GM12878 (cell line): ENCODE measurements at regions not wholly inside any gene's neighbourhood (a gene's known extent, or its start where the extent isn't known, plus 50 kb on each side); places are given as distances from the start of the nearest gene placed in this dataset.

Experiments
- CEBPB ChIP-seq, 2 experiments: fragments of 150-350 bp in 1 of 2; IDR thresholded peaks; 2 replicates each; pipeline ENCODE4 v1.6.1; 2012 to 2014; ENCODE audit warnings: low read depth in 2 of 2, low read length in 2 of 2, borderline replicate concordance in 1 of 2, inconsistent platforms in 1 of 2
- EP300 ChIP-seq, 2 experiments: fragments of 150-350 bp in 1 of 2; IDR thresholded peaks; 2 replicates each; pipeline ENCODE4 v1.6.1; 2011 to 2012; ENCODE audit warnings: low read depth in 2 of 2, low read length in 2 of 2, borderline replicate concordance in 1 of 2, improper control_type of control experiment in 1 of 2, inconsistent platforms in 1 of 2; ENCODE audit not compliant: control insufficient read depth in 1 of 2
- FOXM1 ChIP-seq: IDR thresholded peaks from 2 replicates; pipeline ENCODE4 v1.6.1; 2012; ENCODE audit warnings: low read depth, mild to moderate bottlenecking, inconsistent platforms, low read length, moderate library complexity
- IKZF1 ChIP-seq: fragments of 450-650 bp; conservative IDR thresholded peaks from 2 replicates; pipeline ENCODE4 v1.6.1; 2017; ENCODE audit warnings: antibody characterized with exemption, mild to moderate bottlenecking
- POLR2A ChIP-seq: IDR thresholded peaks from 2 replicates; pipeline ENCODE4 v1.6.1; 2011; ENCODE audit warnings: low read depth, mild to moderate bottlenecking, low read length
- RCOR1 ChIP-seq: conservative IDR thresholded peaks from 2 replicates; pipeline ENCODE4 v1.6.1; 2012; ENCODE audit warnings: low read depth, low read length, improper control_type of control experiment
- YY1 ChIP-seq: IDR thresholded peaks from 2 replicates; pipeline ENCODE4 v1.6.1; 2011; ENCODE audit warnings: low read depth, mild to moderate bottlenecking, low read length
- TF ChIP-seq, protein P1 (sequence below): fragments of 450-650 bp; IDR thresholded peaks from 2 replicates; pipeline ENCODE4 v1.6.1; 2016; ENCODE audit warnings: mild to moderate bottlenecking
- TF ChIP-seq, protein P2 (sequence below): IDR thresholded peaks from 2 replicates; pipeline ENCODE4 v1.6.1; 2012; ENCODE audit warnings: low read depth, low read length, improper control_type of control experiment
- TF ChIP-seq, protein P3 (sequence below), 3 experiments: IDR thresholded peaks in 2 of 3; conservative IDR thresholded peaks in 1 of 3; 2 replicates each; pipeline ENCODE4 v1.5.1; 2011; ENCODE audit warnings: low read depth in 3 of 3, low read length in 3 of 3, mild to moderate bottlenecking in 3 of 3, control low read depth in 2 of 3, moderate library complexity in 2 of 3, inconsistent platforms in 1 of 3, mixed read lengths in 1 of 3; ENCODE audit not compliant: control insufficient read depth in 2 of 3, insufficient read depth in 1 of 3; ENCODE audit errors: extremely low read depth in 1 of 3
- TF ChIP-seq, protein P4 (sequence below): fragments of 450-650 bp; IDR thresholded peaks from 2 replicates; pipeline ENCODE4 v1.6.1; 2017; ENCODE audit warnings: mild to moderate bottlenecking, moderate library complexity
- TF ChIP-seq, protein P5 (sequence below): IDR thresholded peaks from 2 replicates; pipeline ENCODE4 v1.6.1; 2012; ENCODE audit warnings: low read depth, low read length, improper control_type of control experiment

DNA sequence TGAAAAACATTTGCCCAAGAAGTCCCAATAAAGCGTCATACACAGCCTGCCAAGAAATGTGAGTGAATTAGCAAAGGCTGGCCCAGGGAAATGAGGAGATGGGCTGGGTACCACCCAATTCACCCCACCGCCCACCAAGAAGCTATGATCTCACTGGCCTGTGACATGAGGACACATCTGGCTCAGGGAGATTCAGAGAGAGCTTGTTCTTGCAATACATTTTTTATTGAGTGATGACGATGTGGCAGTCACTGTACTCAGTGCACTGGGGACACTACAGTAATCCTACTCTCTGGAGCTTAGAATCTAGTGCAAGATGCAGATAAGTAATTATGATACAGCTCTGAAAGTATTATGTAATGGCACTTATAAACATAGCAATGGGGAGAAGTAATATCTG, 64.6 kb upstream of the IGFBP2 start:
- TF ChIP-seq, protein P1, sequence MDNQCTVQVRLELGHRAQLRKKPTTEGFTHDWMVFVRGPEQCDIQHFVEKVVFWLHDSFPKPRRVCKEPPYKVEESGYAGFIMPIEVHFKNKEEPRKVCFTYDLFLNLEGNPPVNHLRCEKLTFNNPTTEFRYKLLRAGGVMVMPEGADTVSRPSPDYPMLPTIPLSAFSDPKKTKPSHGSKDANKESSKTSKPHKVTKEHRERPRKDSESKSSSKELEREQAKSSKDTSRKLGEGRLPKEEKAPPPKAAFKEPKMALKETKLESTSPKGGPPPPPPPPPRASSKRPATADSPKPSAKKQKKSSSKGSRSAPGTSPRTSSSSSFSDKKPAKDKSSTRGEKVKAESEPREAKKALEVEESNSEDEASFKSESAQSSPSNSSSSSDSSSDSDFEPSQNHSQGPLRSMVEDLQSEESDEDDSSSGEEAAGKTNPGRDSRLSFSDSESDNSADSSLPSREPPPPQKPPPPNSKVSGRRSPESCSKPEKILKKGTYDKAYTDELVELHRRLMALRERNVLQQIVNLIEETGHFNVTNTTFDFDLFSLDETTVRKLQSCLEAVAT, result no peak
- TF ChIP-seq RCOR1 (no peak), POLR2A (no peak), YY1 (no peak), FOXM1 (no peak), EP300 (IDR thresholded peaks at IDR 0.05; ENCODE audit: borderline replicate concordance in 1 of 2, control insufficient read depth in 1 of 2, low read depth in 2 of 2, low read length in 2 of 2) (no peak), CEBPB (IDR thresholded peaks at IDR 0.05; ENCODE audit: borderline replicate concordance in 1 of 2, low read depth in 2 of 2, low read length in 2 of 2) (no peak), IKZF1 (no peak)
- TF ChIP-seq, protein P2, sequence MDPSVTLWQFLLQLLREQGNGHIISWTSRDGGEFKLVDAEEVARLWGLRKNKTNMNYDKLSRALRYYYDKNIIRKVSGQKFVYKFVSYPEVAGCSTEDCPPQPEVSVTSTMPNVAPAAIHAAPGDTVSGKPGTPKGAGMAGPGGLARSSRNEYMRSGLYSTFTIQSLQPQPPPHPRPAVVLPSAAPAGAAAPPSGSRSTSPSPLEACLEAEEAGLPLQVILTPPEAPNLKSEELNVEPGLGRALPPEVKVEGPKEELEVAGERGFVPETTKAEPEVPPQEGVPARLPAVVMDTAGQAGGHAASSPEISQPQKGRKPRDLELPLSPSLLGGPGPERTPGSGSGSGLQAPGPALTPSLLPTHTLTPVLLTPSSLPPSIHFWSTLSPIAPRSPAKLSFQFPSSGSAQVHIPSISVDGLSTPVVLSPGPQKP, result no peak
- TF ChIP-seq, protein P3, sequence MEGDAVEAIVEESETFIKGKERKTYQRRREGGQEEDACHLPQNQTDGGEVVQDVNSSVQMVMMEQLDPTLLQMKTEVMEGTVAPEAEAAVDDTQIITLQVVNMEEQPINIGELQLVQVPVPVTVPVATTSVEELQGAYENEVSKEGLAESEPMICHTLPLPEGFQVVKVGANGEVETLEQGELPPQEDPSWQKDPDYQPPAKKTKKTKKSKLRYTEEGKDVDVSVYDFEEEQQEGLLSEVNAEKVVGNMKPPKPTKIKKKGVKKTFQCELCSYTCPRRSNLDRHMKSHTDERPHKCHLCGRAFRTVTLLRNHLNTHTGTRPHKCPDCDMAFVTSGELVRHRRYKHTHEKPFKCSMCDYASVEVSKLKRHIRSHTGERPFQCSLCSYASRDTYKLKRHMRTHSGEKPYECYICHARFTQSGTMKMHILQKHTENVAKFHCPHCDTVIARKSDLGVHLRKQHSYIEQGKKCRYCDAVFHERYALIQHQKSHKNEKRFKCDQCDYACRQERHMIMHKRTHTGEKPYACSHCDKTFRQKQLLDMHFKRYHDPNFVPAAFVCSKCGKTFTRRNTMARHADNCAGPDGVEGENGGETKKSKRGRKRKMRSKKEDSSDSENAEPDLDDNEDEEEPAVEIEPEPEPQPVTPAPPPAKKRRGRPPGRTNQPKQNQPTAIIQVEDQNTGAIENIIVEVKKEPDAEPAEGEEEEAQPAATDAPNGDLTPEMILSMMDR (IDR thresholded peaks at IDR 0.05 in 2 of 3, conservative IDR thresholded peaks at IDR 0.05 in 1 of 3; ENCODE audit: control insufficient read depth in 2 of 3, extremely low read depth in 1 of 3, insufficient read depth in 1 of 3, low read depth in 3 of 3, low read length in 3 of 3), result no peak
- TF ChIP-seq, protein P4, sequence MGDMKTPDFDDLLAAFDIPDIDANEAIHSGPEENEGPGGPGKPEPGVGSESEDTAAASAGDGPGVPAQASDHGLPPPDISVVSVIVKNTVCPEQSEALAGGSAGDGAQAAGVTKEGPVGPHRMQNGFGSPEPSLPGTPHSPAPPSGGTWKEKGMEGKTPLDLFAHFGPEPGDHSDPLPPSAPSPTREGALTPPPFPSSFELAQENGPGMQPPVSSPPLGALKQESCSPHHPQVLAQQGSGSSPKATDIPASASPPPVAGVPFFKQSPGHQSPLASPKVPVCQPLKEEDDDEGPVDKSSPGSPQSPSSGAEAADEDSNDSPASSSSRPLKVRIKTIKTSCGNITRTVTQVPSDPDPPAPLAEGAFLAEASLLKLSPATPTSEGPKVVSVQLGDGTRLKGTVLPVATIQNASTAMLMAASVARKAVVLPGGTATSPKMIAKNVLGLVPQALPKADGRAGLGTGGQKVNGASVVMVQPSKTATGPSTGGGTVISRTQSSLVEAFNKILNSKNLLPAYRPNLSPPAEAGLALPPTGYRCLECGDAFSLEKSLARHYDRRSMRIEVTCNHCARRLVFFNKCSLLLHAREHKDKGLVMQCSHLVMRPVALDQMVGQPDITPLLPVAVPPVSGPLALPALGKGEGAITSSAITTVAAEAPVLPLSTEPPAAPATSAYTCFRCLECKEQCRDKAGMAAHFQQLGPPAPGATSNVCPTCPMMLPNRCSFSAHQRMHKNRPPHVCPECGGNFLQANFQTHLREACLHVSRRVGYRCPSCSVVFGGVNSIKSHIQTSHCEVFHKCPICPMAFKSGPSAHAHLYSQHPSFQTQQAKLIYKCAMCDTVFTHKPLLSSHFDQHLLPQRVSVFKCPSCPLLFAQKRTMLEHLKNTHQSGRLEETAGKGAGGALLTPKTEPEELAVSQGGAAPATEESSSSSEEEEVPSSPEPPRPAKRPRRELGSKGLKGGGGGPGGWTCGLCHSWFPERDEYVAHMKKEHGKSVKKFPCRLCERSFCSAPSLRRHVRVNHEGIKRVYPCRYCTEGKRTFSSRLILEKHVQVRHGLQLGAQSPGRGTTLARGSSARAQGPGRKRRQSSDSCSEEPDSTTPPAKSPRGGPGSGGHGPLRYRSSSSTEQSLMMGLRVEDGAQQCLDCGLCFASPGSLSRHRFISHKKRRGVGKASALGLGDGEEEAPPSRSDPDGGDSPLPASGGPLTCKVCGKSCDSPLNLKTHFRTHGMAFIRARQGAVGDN, result no peak
- TF ChIP-seq, protein P5, sequence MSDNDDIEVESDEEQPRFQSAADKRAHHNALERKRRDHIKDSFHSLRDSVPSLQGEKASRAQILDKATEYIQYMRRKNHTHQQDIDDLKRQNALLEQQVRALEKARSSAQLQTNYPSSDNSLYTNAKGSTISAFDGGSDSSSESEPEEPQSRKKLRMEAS, result no peak
